CD4-positive, alpha-beta T cell treated with Interleukin-2 at 100 ng/mL for 4 hours (primary cell): ENCODE measurements at regions not wholly inside any gene's neighbourhood (a gene's known extent, or its start where the extent isn't known, plus 50 kb on each side); places are given as distances from the start of the nearest gene placed in this dataset.

ENCODE experiments used
- DNase-seq: peaks from one replicate; pipeline ENCODE4 v3.0.0-alpha.2; 2020; ENCODE audit warnings: low spot score

GRCh38 chrX:30504309-30504708 lies 73.3 kb downstream of the TASL start:
- DNase-seq = peak; percentile 3

GRCh38 chrX:30495468-30495867 lies 82.1 kb downstream of the TASL start:
- no peak for DNase-seq

- DNase-seq = no peak
These were observed 84.2 kb downstream of the TASL start for GRCh38 chrX:30493348-30493747.

GRCh38 chrX:30489323-30489722 lies 88.2 kb downstream of the TASL start:
- no peak for DNase-seq

- no peak for DNase-seq
These were observed 89.5 kb downstream of the TASL start for GRCh38 chrX:30488092-30488491.

GRCh38 chrX:30483996-30484395 lies 93.6 kb downstream of the TASL start:
- DNase-seq = no peak

- DNase-seq = no peak
These were observed 109.1 kb downstream of the TASL start for GRCh38 chrX:30468471-30468870.
